Stimulated activated naive CD8-positive, alpha-beta T cell treated with anti-CD3 and anti-CD28 coated beads, Interleukin-15, Interleukin-2, amounts not matched to agents 100 ng/mL and 50 ng/mL, for 24 hours (primary cell): ENCODE measurements at regions not wholly inside any gene's neighbourhood (a gene's known extent, or its start where the extent isn't known, plus 50 kb on each side); places are given as distances from the start of the nearest gene placed in this dataset.

ENCODE experiments used
- H3K27ac Mint-ChIP-seq: one replicate; pipeline ENCODE4 v1.8.0; 2021; ENCODE audit warnings: mild to moderate bottlenecking, mixed read lengths
- H3K27me3 Mint-ChIP-seq: one replicate; pipeline ENCODE4 v1.8.0; 2021; ENCODE audit warnings: mixed read lengths
- H3K36me3 Mint-ChIP-seq: one replicate; pipeline ENCODE4 v1.8.0; 2021; ENCODE audit warnings: low read depth, mixed read lengths
- H3K4me1 Mint-ChIP-seq: one replicate; pipeline ENCODE4 v1.8.0; 2021; ENCODE audit warnings: low read depth, mixed read lengths
- H3K4me3 Mint-ChIP-seq: one replicate; pipeline ENCODE4 v1.8.0; 2021; ENCODE audit warnings: mild to moderate bottlenecking, mixed read lengths
- H3K9me3 Mint-ChIP-seq: one replicate; pipeline ENCODE4 v1.8.0; 2021; ENCODE audit warnings: mixed read lengths

DNA sequence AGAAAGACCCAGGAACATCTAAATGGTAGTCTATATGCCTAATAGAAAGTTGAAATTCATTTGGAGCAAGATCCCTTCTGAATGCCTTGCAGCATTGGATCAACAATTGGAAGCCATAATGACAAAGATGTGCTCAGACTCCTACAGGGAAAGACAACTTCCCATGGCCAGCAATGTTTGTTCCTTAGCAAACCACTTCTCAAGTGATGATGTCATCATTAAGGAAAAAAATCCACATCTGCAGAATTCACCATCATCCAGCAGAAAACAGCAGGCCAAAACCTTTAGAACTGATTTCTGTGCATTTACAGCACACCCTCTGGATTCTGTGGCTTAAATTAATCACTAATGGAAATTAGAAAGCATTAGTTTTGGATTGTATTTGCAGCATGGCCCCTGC is 82.4 kb upstream of the ZIC3 start:
- Mint-ChIP-seq H3K4me1 (no peaks in the 10 kb centered on the region), H3K36me3 (no peaks in the 10 kb centered on the region), H3K27ac (no peak overlapping the region), H3K4me3 (no peak overlapping the region), H3K27me3 (peaks cover 4% of the 10 kb centered on the region), H3K9me3 (no peaks in the 10 kb centered on the region)

DNA sequence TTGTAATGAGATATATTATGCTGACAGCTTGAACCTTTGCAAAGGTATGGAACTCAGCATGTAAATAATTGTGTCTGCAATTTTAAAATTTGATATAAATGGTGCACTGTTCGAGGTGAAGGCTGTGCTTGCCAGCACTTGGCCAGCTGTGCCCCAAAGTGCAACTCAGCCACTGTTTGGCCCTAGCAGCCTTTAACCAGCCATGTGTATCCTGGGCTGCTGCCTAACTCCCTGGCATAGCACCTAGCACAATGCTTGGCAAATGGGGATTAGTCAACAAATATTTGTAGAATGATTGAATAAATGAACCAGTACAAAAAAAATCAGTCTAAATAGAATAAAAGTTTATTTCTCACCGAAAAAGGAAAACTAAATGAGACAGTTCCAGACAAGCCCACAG is 83.8 kb upstream of the ZIC3 start:
- Mint-ChIP-seq H3K9me3 (no peaks in the 10 kb centered on the region), H3K4me3 (no peak overlapping the region), H3K27ac (no peak overlapping the region)

DNA sequence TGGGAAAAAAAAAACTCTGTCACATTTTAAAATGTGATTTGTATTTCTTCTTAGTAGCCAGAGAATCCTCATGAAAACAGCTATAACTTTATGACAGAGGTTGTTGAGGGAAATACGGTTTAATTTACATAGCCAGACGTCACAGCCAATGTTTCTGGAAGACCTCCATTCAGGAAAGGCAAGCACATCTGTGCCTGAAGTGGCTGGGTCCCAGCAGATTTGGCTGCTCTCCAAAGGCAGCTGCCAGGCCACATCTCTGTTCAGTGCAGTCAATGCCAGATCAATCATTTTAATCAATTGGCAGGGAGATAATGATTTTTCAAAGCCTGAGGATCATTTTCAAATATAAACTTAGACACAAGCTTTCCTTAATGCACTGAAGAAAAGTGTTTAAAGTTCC is 86.5 kb upstream of the ZIC3 start:
- Mint-ChIP-seq H3K9me3 (no peaks in the 10 kb centered on the region), H3K4me1 (no peaks in the 10 kb centered on the region), H3K27me3 (peaks cover under 1% of the 10 kb centered on the region), H3K4me3 (no peak overlapping the region), H3K27ac (no peak overlapping the region), H3K36me3 (no peaks in the 10 kb centered on the region)

More for the DNA sequence above, 83.8 kb upstream of the ZIC3 start:
- no peaks in the 10 kb centered on the region for H3K4me1 Mint-ChIP-seq
- peaks cover 4% of the 10 kb centered on the region for H3K27me3 Mint-ChIP-seq
- H3K36me3 Mint-ChIP-seq, result no peaks in the 10 kb centered on the region

DNA sequence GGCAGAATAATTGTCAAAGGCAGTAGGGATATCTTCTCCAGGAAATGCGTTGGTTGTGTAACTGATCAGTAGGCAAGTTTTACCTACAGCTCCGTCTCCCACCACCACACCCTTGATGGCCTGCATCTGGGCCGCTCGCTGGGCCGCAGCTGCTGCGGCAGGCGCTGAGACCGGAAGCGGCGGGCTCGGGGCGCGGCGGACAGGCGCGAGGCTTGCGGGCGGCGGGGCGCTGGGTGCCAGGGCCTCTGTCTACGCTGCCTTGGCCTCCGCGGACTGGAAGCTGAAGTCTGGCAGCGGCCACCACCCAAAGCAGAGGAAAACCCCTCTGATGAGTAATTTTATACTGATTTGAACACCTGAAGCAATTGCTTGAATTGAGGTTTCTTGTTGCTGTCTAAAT is 124.2 kb upstream of the ZIC3 start:
- Mint-ChIP-seq H3K9me3 (peaks cover 6% of the 10 kb centered on the region), H3K27ac (no peak overlapping the region), H3K36me3 (no peaks in the 10 kb centered on the region)

DNA sequence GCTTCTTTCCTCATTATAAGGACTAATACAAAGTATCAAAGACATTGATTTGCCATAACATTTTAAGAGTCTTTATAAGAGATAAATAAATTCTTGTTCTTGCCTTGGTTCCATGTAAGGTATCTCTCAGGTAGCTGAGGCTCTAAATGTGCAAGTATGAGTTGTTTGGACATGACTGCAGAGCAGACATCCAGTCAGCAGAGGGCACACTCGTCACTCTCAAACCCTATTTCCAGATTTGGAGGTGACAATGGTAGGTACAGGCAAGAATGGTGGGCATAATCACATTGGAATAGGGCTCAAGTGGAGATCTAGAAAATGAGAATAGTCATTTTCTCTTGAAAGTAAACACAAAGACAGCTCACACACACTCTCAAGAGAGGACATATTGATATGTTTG is 133.3 kb upstream of the ZIC3 start:
- peaks cover 27% of the 10 kb centered on the region for H3K27me3 Mint-ChIP-seq
- no peak overlapping the region for H3K27ac Mint-ChIP-seq
- no peaks in the 10 kb centered on the region for H3K36me3 Mint-ChIP-seq
- H3K4me1 Mint-ChIP-seq, result no peaks in the 10 kb centered on the region
- no peak overlapping the region for H3K4me3 Mint-ChIP-seq
- peaks cover 9% of the 10 kb centered on the region for H3K9me3 Mint-ChIP-seq

More for the DNA sequence above, 124.2 kb upstream of the ZIC3 start:
- Mint-ChIP-seq H3K4me1 (no peaks in the 10 kb centered on the region), H3K27me3 (peaks cover 9% of the 10 kb centered on the region), H3K4me3 (no peak overlapping the region)

DNA sequence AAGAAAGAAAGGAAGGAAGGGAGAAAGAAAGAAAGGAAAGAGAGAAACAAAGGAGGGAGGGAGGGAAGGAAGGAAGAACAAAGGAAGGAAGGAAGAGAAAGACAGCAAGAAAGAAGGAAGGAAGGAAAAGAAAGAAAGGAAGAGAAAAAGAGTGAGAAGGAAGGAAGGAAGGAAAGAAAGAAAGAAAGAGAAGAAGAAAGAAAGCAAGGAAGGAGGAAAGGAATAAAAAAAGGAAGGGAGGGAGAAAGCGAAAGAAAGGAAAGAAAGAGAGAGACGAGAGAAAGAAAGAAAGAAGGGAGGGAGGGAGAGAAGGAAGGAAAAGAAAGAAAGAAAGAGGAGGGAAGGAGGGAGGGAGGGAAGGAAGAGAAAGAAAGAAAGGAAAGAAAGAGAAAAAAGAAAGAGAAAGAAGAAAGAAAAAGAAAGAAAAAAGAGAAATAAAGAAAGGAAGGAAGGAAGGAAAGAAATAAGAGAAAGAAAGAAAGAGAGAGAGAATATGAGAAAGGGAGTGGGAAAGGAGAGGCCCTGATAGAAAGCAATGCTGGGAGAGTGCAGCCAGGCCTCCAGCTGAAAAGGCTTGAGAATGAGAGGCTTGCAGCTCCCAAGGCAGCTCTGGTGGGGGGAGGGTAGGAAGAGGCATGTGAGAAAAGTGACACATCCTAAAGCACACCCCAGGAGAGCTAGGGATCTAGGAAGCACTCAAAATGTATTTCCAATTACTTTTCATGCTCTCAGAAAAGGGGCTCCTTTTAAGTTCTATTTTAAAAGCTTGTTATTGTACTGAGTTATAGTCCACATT is 134.0 kb upstream of the ZIC3 start:
- Mint-ChIP-seq H3K36me3 (no peaks in the 10 kb centered on the region), H3K9me3 (peaks cover 9% of the 10 kb centered on the region), H3K4me3 (no peak overlapping the region), H3K27ac (no peak overlapping the region), H3K4me1 (no peaks in the 10 kb centered on the region), H3K27me3 (peaks cover 30% of the 10 kb centered on the region)

- peaks cover 5% of the 10 kb centered on the region for H3K9me3 Mint-ChIP-seq
- no peak overlapping the region for H3K4me3 Mint-ChIP-seq
Measured at GRCh38 chrX:137430984-137431475, 134.9 kb upstream of the ZIC3 start.

DNA sequence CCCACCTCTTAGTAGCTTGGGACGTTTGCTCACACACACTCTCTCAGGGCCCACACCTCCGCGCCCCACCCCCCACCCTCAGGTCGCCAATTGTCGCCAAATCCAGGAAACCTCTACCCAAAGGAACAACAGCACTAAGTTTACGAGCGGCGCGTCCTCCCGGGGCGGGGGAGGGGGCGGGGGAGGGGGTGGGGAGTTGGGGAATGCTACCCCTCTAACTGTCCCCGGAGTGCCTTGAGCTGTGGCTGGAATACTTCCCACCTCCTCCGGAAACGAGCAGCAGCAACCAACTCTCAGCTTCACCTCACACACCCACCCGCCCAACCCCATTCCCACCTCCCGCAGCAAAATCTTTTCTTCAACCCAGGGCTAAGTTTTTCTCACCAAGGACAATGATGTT is 135.6 kb upstream of the ZIC3 start:
- Mint-ChIP-seq H3K36me3 (no peaks in the 10 kb centered on the region), H3K27me3 (peaks cover 39% of the 10 kb centered on the region), H3K4me3 (no peak overlapping the region), H3K9me3 (peaks cover 5% of the 10 kb centered on the region), H3K4me1 (peaks cover 5% of the 10 kb centered on the region), H3K27ac (no peak overlapping the region)

More at GRCh38 chrX:137430984-137431475, 134.9 kb upstream of the ZIC3 start:
- peaks cover 5% of the 10 kb centered on the region for H3K4me1 Mint-ChIP-seq
- H3K27ac Mint-ChIP-seq, result no peak overlapping the region
- H3K27me3 Mint-ChIP-seq, result peaks cover 36% of the 10 kb centered on the region
- no peaks in the 10 kb centered on the region for H3K36me3 Mint-ChIP-seq

GRCh38 chrX:137428766-137429591 is 136.9 kb upstream of the ZIC3 start:
- Mint-ChIP-seq H3K9me3 (peaks cover 5% of the 10 kb centered on the region), H3K36me3 (no peaks in the 10 kb centered on the region), H3K27me3 (peaks cover 47% of the 10 kb centered on the region), H3K4me3 (peak overlapping the region; percentile 68), H3K27ac (no peak overlapping the region), H3K4me1 (peaks cover 5% of the 10 kb centered on the region)

DNA sequence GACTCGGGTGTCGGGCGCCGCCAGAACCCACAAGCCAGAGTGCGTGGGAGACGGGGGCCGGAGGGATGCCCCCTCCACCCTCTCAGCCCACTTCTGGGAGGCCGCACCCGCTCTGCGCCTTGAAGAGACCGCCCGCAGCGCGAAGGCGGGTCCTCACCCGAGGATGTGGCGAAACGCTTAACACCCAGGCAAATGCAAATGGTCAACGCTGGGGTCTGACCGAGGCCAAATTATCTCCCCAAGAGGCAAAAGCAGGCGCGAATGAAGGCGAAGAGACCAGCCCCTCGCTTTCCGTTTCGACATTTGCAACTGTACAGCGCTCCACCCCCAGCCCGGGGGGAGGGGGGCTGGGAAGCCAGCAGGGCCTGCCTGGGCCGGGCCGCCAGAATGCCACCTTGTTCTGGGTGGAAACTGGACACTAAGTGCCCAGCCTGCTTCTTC is 137.7 kb upstream of the ZIC3 start:
- no peak overlapping the region for H3K27ac Mint-ChIP-seq
- peaks cover 53% of the 10 kb centered on the region for H3K27me3 Mint-ChIP-seq
- H3K36me3 Mint-ChIP-seq, result no peaks in the 10 kb centered on the region
- H3K9me3 Mint-ChIP-seq, result peaks cover 5% of the 10 kb centered on the region
- H3K4me3 Mint-ChIP-seq, result peak overlapping the region; percentile 68
- peaks cover 5% of the 10 kb centered on the region for H3K4me1 Mint-ChIP-seq

DNA sequence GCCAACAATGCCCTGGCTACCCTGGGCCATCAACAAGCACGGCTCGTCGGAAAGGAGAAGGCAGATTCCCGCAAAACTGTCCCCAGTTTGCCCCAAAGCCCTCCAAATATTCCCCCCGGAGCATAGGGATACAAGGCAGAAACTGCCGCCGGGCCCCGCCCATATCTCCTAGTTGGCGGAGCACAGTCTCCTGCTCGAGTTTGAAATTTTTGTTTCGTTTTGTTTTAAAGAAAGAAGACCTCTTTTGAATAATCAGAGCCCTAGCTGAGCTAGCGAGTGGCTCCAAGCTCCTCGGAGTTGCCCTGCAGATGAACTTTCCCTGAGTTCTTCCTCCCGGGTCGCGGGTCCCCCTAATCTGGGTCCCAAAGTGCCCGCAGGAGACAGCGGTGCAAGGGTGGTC is 138.1 kb upstream of the ZIC3 start:
- H3K36me3 Mint-ChIP-seq, result no peaks in the 10 kb centered on the region
- H3K4me1 Mint-ChIP-seq, result peaks cover 5% of the 10 kb centered on the region
- peak overlapping the region; percentile 68 for H3K4me3 Mint-ChIP-seq
- H3K27me3 Mint-ChIP-seq, result peaks cover 53% of the 10 kb centered on the region
- H3K27ac Mint-ChIP-seq, result no peak overlapping the region
- H3K9me3 Mint-ChIP-seq, result peaks cover 3% of the 10 kb centered on the region

- Mint-ChIP-seq H3K4me1 (peaks cover 5% of the 10 kb centered on the region), H3K9me3 (no peaks in the 10 kb centered on the region), H3K27ac (no peak overlapping the region), H3K27me3 (peaks cover 50% of the 10 kb centered on the region), H3K4me3 (peak overlapping the region; percentile 68), H3K36me3 (no peaks in the 10 kb centered on the region)
Measured at GRCh38 chrX:137427426-137427778, 138.5 kb upstream of the ZIC3 start.

GRCh38 chrX:137426695-137427425 is 139.1 kb upstream of the ZIC3 start:
- no peaks in the 10 kb centered on the region for H3K36me3 Mint-ChIP-seq
- peaks cover 5% of the 10 kb centered on the region for H3K4me1 Mint-ChIP-seq
- H3K9me3 Mint-ChIP-seq, result no peaks in the 10 kb centered on the region
- H3K4me3 Mint-ChIP-seq, result peak overlapping the region; percentile 19
- peaks cover 49% of the 10 kb centered on the region for H3K27me3 Mint-ChIP-seq
- H3K27ac Mint-ChIP-seq, result no peak overlapping the region

DNA sequence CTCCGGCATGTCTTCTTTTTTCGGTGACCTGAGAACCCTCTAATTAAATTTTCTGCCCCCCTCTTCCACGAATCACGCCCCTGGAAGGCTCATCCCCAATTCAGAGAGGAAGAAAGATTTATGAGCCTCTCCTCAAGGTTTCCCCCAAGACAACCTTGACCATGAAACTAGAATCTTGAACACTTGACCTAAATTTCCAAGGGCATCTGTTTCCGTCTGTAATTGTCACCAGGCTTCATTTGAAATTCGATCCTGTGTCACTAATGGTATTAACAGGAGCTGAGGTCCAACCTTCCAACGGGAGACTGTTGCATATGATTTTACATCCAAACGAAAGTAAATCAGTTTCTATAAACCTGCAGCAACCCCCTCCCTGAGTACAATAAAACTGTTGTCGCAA is 139.9 kb upstream of the ZIC3 start:
- Mint-ChIP-seq H3K4me3 (no peak overlapping the region), H3K27me3 (peaks cover 45% of the 10 kb centered on the region), H3K9me3 (no peaks in the 10 kb centered on the region), H3K4me1 (peaks cover 5% of the 10 kb centered on the region), H3K36me3 (no peaks in the 10 kb centered on the region), H3K27ac (no peak overlapping the region)
